ENCODE measurements at regions not wholly inside any gene's neighbourhood (a gene's known extent, or its start where the extent isn't known, plus 50 kb on each side); places are given as distances from the start of the nearest gene placed in this dataset.

- Histone ChIP-seq H3F3A (ENCODE audit: insufficient read depth, low read length, poor library complexity, severe bottlenecking) (no peaks in the 10 kb centered on the region), H3K4me2 (ENCODE audit: low read length) (no peak overlapping the region), H3K27me3 (ENCODE audit: insufficient read depth, low read depth, low read length) (no peaks in the 10 kb centered on the region), H3K9me2 (ENCODE audit: insufficient read depth, low read length) (no peaks in the 10 kb centered on the region), H3K27ac (ENCODE audit: low read length) (no peak overlapping the region), H3K4me3 (ENCODE audit: low read length) (no peak overlapping the region), H3K36me3 (ENCODE audit: insufficient read depth, low read length) (no peaks in the 10 kb centered on the region), H4K20me1 (ENCODE audit: insufficient read depth) (no peaks in the 10 kb centered on the region), H3K9me3 (ENCODE audit: low read length) (no peaks in the 10 kb centered on the region), H3K79me2 (replicated peaks; ENCODE audit: insufficient read depth, low read length) (no peaks in the 10 kb centered on the region), H3K9ac (ENCODE audit: low read length) (no peak overlapping the region), H2AFZ (ENCODE audit: low read depth, low read length) (no peak overlapping the region)
- TF ChIP-seq EZH2 (IDR thresholded peaks at IDR 0.05; ENCODE audit: borderline replicate concordance, insufficient read depth, low read length, poor library complexity, severe bottlenecking) (no peak), TAF1 (IDR thresholded peaks at IDR 0.05; ENCODE audit: low read depth) (no peak), RAD21 (conservative IDR thresholded peaks at IDR 0.05) (no peak), SMC3 (conservative IDR thresholded peaks at IDR 0.05; ENCODE audit: poor library complexity) (no peak), MXI1 (conservative IDR thresholded peaks at IDR 0.05; ENCODE audit: poor library complexity, severe bottlenecking) (no peak), CTCF (IDR thresholded peaks at IDR 0.05; ENCODE audit: poor library complexity, severe bottlenecking) (no peak), POLR2AphosphoS5 (IDR thresholded peaks at IDR 0.05) (no peak), EP300 (conservative IDR thresholded peaks at IDR 0.05; ENCODE audit: poor library complexity, severe bottlenecking) (no peak)
- TF ChIP-seq, protein P1, sequence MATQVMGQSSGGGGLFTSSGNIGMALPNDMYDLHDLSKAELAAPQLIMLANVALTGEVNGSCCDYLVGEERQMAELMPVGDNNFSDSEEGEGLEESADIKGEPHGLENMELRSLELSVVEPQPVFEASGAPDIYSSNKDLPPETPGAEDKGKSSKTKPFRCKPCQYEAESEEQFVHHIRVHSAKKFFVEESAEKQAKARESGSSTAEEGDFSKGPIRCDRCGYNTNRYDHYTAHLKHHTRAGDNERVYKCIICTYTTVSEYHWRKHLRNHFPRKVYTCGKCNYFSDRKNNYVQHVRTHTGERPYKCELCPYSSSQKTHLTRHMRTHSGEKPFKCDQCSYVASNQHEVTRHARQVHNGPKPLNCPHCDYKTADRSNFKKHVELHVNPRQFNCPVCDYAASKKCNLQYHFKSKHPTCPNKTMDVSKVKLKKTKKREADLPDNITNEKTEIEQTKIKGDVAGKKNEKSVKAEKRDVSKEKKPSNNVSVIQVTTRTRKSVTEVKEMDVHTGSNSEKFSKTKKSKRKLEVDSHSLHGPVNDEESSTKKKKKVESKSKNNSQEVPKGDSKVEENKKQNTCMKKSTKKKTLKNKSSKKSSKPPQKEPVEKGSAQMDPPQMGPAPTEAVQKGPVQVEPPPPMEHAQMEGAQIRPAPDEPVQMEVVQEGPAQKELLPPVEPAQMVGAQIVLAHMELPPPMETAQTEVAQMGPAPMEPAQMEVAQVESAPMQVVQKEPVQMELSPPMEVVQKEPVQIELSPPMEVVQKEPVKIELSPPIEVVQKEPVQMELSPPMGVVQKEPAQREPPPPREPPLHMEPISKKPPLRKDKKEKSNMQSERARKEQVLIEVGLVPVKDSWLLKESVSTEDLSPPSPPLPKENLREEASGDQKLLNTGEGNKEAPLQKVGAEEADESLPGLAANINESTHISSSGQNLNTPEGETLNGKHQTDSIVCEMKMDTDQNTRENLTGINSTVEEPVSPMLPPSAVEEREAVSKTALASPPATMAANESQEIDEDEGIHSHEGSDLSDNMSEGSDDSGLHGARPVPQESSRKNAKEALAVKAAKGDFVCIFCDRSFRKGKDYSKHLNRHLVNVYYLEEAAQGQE (IDR thresholded peaks at IDR 0.05; ENCODE audit: borderline replicate concordance): no peak
These were observed 125.7 kb upstream of the PBX1 start for GRCh38 chr1:164433141-164433817.

DNA sequence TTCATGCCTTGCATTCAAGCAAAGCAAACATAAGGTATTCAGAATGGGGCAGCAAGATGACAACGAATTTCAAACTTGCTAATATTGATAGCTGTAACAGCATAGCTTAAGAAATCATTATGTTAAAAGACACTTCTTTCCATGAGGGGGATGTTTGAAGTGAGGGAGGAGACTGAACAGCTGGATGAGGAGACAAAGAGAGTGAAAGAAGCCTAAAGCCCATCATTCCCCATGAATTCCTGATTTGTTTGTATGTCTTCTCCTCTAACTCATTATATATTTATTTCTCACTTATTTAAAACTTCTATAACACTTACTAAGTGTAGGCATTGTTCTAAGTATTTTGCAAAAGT, 125.2 kb upstream of the PBX1 start:
- H4K20me1 ChIP-seq (ENCODE audit: insufficient read depth): no peaks in the 10 kb centered on the region
- no peak overlapping the region for H3K27ac ChIP-seq (ENCODE audit: low read length)
- H3K9ac ChIP-seq (ENCODE audit: low read length): no peak overlapping the region
- H3K4me3 ChIP-seq (ENCODE audit: low read length): no peak overlapping the region
- H3K9me3 ChIP-seq (ENCODE audit: low read length): no peaks in the 10 kb centered on the region
- H3K4me2 ChIP-seq (ENCODE audit: low read length): no peak overlapping the region
- no peaks in the 10 kb centered on the region for H3K27me3 ChIP-seq (ENCODE audit: insufficient read depth, low read depth, low read length)
- H3K9me2 ChIP-seq (ENCODE audit: insufficient read depth, low read length): no peaks in the 10 kb centered on the region
- no peaks in the 10 kb centered on the region for H3K36me3 ChIP-seq (ENCODE audit: insufficient read depth, low read length)
- H2AFZ ChIP-seq (ENCODE audit: low read depth, low read length): no peak overlapping the region
- H3F3A ChIP-seq (ENCODE audit: insufficient read depth, low read length, poor library complexity, severe bottlenecking): no peaks in the 10 kb centered on the region
- no peaks in the 10 kb centered on the region for H3K79me2 ChIP-seq (replicated peaks; ENCODE audit: insufficient read depth, low read length)
- no peak for TF ChIP-seq TAF1 (IDR thresholded peaks at IDR 0.05; ENCODE audit: low read depth)
- TF ChIP-seq EP300 (conservative IDR thresholded peaks at IDR 0.05; ENCODE audit: poor library complexity, severe bottlenecking): no peak
- TF ChIP-seq POLR2AphosphoS5 (IDR thresholded peaks at IDR 0.05): no peak
- no peak for TF ChIP-seq EZH2 (IDR thresholded peaks at IDR 0.05; ENCODE audit: borderline replicate concordance, insufficient read depth, low read length, poor library complexity, severe bottlenecking)

All from neural cell (in vitro differentiated cells).